Activated T-cell treated with anti-CD3 and anti-CD28 coated beads, Interleukin-2, amount 50 U/mL, for 72 hours (primary cell): ENCODE measurements at regions not wholly inside any gene's neighbourhood (a gene's known extent, or its start where the extent isn't known, plus 50 kb on each side); places are given as distances from the start of the nearest gene placed in this dataset.
"Not testable (repeated sequence)": the region's sequence is repeated elsewhere in the genome, so short reads cannot be mapped to it uniquely, and the experiment has no call there.

Experiments
- ATAC-seq, 2 donors: fragments of 150-1000 bp; cut with Tn5 transposase; replicated peaks in 1 of 2; 2 replicates each; pipeline ENCODE4 v1.10.0; 2021; ENCODE audit warnings: moderate library complexity in 2 of 2, mild to moderate bottlenecking in 1 of 2
- DNase-seq, 2 donors: peaks; one replicate each; pipeline ENCODE4 v3.0.0; 2021 to 2022; ENCODE audit warnings: mixed read lengths in 1 of 2
- H3K27ac Mint-ChIP-seq: one replicate; pipeline ENCODE4 v1.8.0; 2022; ENCODE audit warnings: mild to moderate bottlenecking, moderate library complexity, mixed read lengths
- H3K27me3 Mint-ChIP-seq: one replicate; pipeline ENCODE4 v1.8.0; 2022; ENCODE audit warnings: low read depth, mixed read lengths
- H3K36me3 Mint-ChIP-seq, 2 donors: one replicate each; pipeline ENCODE4 v1.8.0; 2022; ENCODE audit warnings: mixed read lengths in 2 of 2, mild to moderate bottlenecking in 1 of 2; ENCODE audit not compliant: insufficient read depth in 2 of 2
- H3K4me1 Mint-ChIP-seq: one replicate; pipeline ENCODE4 v1.8.0; 2022; ENCODE audit warnings: low read depth, mixed read lengths
- H3K4me3 Mint-ChIP-seq, 2 donors: one replicate each; pipeline ENCODE4 v1.8.0; 2022; ENCODE audit warnings: mild to moderate bottlenecking in 2 of 2, mixed read lengths in 2 of 2, moderate library complexity in 2 of 2
- H3K9me3 Mint-ChIP-seq, 2 donors: one replicate each; pipeline ENCODE4 v1.8.0; 2022; ENCODE audit warnings: mixed read lengths in 2 of 2

DNA sequence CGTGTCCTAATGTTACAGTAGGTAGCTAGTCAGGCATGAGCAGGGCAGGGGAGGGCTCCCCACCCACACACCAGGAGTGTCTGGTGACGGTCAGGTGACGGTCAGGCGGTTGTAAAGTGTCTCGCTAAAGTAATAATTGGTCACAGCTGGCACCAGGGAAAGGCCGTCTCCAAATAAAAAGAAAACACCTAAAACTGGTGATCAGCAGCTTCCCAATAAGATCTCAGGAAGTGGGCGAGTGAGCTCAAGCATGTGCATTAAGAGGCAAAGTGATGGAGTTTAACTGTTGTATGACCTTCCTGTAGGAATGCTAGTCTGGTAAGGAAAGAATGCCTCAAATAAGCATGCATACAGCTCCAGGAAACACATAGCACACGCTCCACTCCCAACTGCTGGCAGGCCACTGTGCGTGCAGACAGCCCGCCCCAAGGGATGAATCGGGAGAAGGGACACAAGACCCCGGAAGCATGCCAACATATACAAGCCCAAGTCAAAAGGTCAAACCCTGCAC, 177.1 kb downstream of the RNF144A start:
- Mint-ChIP-seq H3K36me3 (no peaks in the 10 kb centered on the region), H3K4me3 (no peak overlapping the region), H3K9me3 (no peaks in the 10 kb centered on the region), H3K27me3 (no peaks in the 10 kb centered on the region), H3K4me1 (peaks cover 10% of the 10 kb centered on the region), H3K27ac (no peak overlapping the region)
- DNase-seq (no peak), ATAC-seq (no peak)

- no peaks in the 10 kb centered on the region for H3K27me3 Mint-ChIP-seq
- no peaks in the 10 kb centered on the region for H3K9me3 Mint-ChIP-seq
- H3K4me3 Mint-ChIP-seq = peak overlapping the region; percentile 66 to 68
- H3K4me1 Mint-ChIP-seq = peaks cover 10% of the 10 kb centered on the region
- H3K36me3 Mint-ChIP-seq = no peaks in the 10 kb centered on the region
- peak overlapping the region; percentile 22 for H3K27ac Mint-ChIP-seq
- peak; percentile 14 to 16 for ATAC-seq
- DNase-seq = no peak
Measured at GRCh38 chr2:7096726-7097352, 179.6 kb downstream of the RNF144A start.

DNA sequence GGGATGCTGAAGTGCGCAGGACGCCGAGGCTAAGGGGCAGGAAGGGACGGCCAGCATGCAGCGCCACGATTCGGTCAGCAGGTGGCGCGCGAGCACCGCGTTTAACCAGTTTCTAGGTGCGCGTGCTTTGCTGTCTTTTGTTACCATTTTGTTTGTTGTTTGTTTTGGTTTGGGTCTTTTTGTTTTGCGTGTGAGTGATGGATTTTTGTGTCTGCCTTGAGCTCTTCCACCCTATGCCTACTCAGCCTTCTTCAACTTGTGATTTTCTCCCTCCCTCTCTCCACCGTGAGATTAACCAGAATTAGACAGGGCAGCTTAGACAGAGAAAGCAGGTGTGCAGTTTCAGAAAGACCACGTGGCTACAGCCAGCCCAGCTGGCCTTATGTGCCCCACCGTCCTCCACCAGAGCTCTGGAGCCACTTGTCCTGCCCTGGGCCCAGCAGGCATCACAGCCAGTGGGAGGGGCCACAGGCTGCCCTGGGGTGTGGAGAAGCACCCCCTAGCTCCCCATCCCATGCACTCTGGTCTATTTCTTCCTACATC, 180.2 kb downstream of the RNF144A start:
- DNase-seq (peak; percentile 66 to 83), ATAC-seq (peak; percentile 88 to 94)
- H3K36me3 Mint-ChIP-seq = no peaks in the 10 kb centered on the region
- peaks cover 10% of the 10 kb centered on the region for H3K4me1 Mint-ChIP-seq
- H3K9me3 Mint-ChIP-seq = no peaks in the 10 kb centered on the region
- peak overlapping the region; percentile 66 to 68 for H3K4me3 Mint-ChIP-seq
- no peaks in the 10 kb centered on the region for H3K27me3 Mint-ChIP-seq
- peak overlapping the region; percentile 22 for H3K27ac Mint-ChIP-seq

- no peaks in the 10 kb centered on the region for H3K36me3 Mint-ChIP-seq
- H3K9me3 Mint-ChIP-seq = no peaks in the 10 kb centered on the region
- DNase-seq (no peak), ATAC-seq (no peak)
- H3K4me3 Mint-ChIP-seq = no peak overlapping the region
- H3K4me1 Mint-ChIP-seq = peaks cover 10% of the 10 kb centered on the region
- H3K27me3 Mint-ChIP-seq = no peaks in the 10 kb centered on the region
- H3K27ac Mint-ChIP-seq = no peak overlapping the region
Measured at GRCh38 chr2:7098816-7099215, 181.6 kb downstream of the RNF144A start.

DNA sequence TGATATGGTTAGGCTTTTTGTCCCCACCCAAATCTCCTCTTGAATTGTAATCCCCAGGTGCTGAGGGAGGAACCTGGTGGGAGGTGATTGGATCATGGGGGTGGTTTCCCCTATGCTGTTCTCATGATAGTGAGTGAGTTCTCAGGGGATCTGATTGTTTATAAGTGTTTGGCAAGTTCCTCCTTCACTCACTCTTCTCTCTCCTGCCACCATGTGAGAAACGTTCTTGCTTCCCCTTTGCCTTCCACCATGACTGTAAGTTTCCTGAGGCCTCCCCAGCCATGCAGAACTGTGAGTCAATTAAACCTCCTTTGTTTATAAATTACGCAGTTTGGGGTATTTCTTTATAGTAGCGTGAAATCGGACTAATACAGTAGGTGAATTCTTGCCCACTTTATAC, 182.5 kb downstream of the RNF144A start:
- H3K36me3 Mint-ChIP-seq, H3K27ac Mint-ChIP-seq, DNase-seq, H3K4me3 Mint-ChIP-seq, H3K27me3 Mint-ChIP-seq, H3K9me3 Mint-ChIP-seq, ATAC-seq: not testable (repeated sequence)
- H3K4me1 Mint-ChIP-seq = peaks cover 10% of the 10 kb centered on the region

DNA sequence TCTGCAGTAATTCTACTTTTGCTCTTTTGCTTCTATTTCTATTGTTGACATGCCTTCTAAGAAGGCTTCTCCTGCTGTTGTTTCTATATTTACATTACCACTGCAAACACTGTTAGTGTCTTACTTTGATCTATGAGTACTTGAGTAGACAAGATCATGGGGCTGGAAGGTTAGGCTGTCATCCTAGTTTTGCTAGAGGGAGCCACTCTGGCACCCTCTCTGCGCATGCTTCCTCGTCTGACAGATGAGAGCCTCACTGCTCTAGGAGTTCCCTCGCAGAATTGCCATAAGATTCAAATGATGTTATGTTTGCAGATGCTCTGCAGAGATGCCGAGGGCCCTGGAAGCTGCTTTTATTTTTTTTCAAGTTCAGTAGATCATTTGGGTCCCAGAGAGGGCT, 185.6 kb downstream of the RNF144A start:
- Mint-ChIP-seq H3K36me3 (peaks cover 0 to 4% of the 10 kb centered on the region in 2 donors), H3K9me3 (no peaks in the 10 kb centered on the region), H3K4me1 (no peaks in the 10 kb centered on the region), H3K27ac (no peak overlapping the region), H3K4me3 (no peak overlapping the region), H3K27me3 (no peaks in the 10 kb centered on the region)
- DNase-seq (no peak), ATAC-seq (no peak)

- Mint-ChIP-seq H3K27ac (peak overlapping the region; percentile 35), H3K27me3 (no peaks in the 10 kb centered on the region), H3K4me1 (peaks cover 6% of the 10 kb centered on the region), H3K4me3 (no peak overlapping the region), H3K9me3 (peaks cover 1% of the 10 kb centered on the region in 2 donors), H3K36me3 (peaks cover 1 to 10% of the 10 kb centered on the region in 2 donors)
- DNase-seq (no peak), ATAC-seq (no peak)
Measured at GRCh38 chr2:7108792-7109532, 191.8 kb downstream of the RNF144A start.

DNA sequence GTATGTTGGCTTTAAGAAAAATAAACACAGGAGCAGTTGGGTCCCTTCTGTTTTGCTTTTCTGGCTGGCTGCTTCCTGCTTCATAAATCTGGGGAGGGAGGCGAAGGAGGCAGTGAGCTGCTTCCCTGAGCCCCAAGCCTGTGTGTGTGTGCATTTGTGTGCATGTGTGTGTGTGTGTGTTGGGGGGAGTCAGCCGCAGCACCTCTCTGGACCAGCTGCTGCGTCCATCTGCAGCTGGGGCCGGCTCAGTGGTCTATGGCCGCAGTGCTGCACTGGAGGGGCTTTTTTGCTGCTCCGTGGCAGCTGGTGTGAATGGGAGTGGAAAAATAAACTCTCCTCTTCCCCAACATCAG, 192.3 kb downstream of the RNF144A start:
- DNase-seq (no peak), ATAC-seq (no peak)
- Mint-ChIP-seq H3K27ac (no peak overlapping the region), H3K27me3 (no peaks in the 10 kb centered on the region), H3K4me1 (peaks cover 6% of the 10 kb centered on the region), H3K9me3 (peaks cover 2% of the 10 kb centered on the region in 2 donors), H3K36me3 (peaks cover 2 to 13% of the 10 kb centered on the region in 2 donors), H3K4me3 (no peak overlapping the region)

DNA sequence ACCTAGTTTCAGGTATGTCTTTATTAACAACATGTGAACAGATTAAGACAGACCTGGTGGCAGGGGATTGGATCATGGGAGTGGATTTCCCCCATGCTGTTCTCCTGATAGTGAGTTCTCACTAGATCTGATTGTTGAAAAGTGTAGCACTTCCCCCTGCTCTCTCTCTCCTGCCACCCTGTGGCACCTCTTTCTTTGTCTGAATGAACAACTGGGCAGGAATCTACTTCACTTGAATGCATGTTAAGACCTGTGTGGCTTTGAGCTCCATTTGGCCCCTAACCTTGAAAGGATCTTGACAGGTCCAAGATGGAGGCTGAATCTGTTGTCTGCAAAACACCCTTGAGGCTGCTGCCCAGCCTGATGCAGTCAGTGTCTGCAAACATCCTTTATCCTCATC, 194.4 kb downstream of the RNF144A start:
- no peak overlapping the region for H3K4me3 Mint-ChIP-seq
- no peak overlapping the region for H3K27ac Mint-ChIP-seq

DNA sequence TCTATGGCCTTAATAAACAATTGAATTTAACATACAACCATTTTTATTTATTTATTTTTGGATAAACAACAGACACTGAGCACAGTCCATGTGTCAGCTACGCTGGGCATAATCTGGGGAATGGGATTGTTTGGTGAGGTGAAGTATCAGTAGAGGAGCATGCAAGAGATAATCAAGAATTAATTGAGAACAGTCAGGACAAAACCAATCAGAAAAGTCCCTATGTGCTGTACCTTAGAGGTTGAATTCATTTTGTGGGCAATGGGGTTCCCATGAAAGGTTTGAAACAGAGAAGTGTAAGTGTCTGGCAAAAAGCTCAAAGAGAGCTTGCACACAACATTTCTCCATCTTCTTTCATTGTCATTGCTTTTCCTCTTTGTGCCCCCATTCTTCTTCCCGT, 198.2 kb downstream of the RNF144A start:
- DNase-seq = no peak
- H3K4me1 Mint-ChIP-seq = peaks cover 13% of the 10 kb centered on the region
- no peak overlapping the region for H3K27ac Mint-ChIP-seq
- H3K4me3 Mint-ChIP-seq = no peak overlapping the region
- H3K9me3 Mint-ChIP-seq = peaks cover 2 to 4% of the 10 kb centered on the region in 2 donors
- ATAC-seq = no peak
- H3K27me3 Mint-ChIP-seq = no peaks in the 10 kb centered on the region
- peaks cover 4 to 15% of the 10 kb centered on the region in 2 donors for H3K36me3 Mint-ChIP-seq

More for the DNA sequence above, 194.4 kb downstream of the RNF144A start:
- ATAC-seq (no peak), DNase-seq (no peak)
- H3K9me3 Mint-ChIP-seq = peaks cover 2 to 4% of the 10 kb centered on the region in 2 donors
- H3K36me3 Mint-ChIP-seq = peaks cover 4 to 15% of the 10 kb centered on the region in 2 donors
- no peaks in the 10 kb centered on the region for H3K27me3 Mint-ChIP-seq
- H3K4me1 Mint-ChIP-seq = peaks cover 6% of the 10 kb centered on the region

DNA sequence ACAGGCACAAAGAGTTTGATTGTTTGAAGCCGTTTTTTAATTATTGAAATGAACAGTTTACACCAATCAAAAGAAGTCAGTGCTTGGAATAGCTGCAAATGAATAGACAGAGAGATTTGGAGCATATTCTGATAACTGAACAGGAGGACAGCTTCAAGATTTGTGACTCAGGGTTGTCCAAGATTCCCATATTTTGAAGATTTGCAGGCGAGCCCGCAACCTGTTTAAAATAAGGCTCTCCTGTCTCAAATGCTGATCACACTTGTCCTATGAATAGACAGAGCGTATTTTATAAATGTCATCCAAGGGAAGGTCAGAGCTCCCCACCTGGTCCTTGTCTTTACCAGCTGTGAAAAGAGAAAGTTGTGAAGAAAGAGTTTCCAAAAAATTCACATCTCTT, 198.7 kb downstream of the RNF144A start:
- Mint-ChIP-seq H3K4me3 (no peak overlapping the region), H3K9me3 (peaks cover 2 to 4% of the 10 kb centered on the region in 2 donors), H3K27me3 (no peaks in the 10 kb centered on the region), H3K36me3 (peaks cover 4 to 15% of the 10 kb centered on the region in 2 donors), H3K27ac (no peak overlapping the region), H3K4me1 (peaks cover 13% of the 10 kb centered on the region)
- DNase-seq (no peak), ATAC-seq (no peak)

- H3K4me1 Mint-ChIP-seq = peaks cover 11% of the 10 kb centered on the region
- no peak overlapping the region for H3K27ac Mint-ChIP-seq
- H3K27me3 Mint-ChIP-seq = no peaks in the 10 kb centered on the region
- DNase-seq (no peak), ATAC-seq (no peak)
- no peak overlapping the region for H3K4me3 Mint-ChIP-seq
- H3K36me3 Mint-ChIP-seq = peaks cover 4 to 15% of the 10 kb centered on the region in 2 donors
- H3K9me3 Mint-ChIP-seq = peaks cover 2 to 4% of the 10 kb centered on the region in 2 donors
Measured at GRCh38 chr2:7116511-7116910, 199.3 kb downstream of the RNF144A start.

GRCh38 chr2:7117076-7117475, 199.9 kb downstream of the RNF144A start:
- peaks cover 2 to 4% of the 10 kb centered on the region in 2 donors for H3K9me3 Mint-ChIP-seq
- peaks cover 7% of the 10 kb centered on the region for H3K4me1 Mint-ChIP-seq
- H3K27me3 Mint-ChIP-seq = no peaks in the 10 kb centered on the region
- no peak overlapping the region for H3K27ac Mint-ChIP-seq
- H3K36me3 Mint-ChIP-seq = peaks cover 4 to 15% of the 10 kb centered on the region in 2 donors
- no peak overlapping the region for H3K4me3 Mint-ChIP-seq
- DNase-seq = no peak
- ATAC-seq = no peak
